ENCODE measurements at regions not wholly inside any gene's neighbourhood (a gene's known extent, or its start where the extent isn't known, plus 50 kb on each side); places are given as distances from the start of the nearest gene placed in this dataset.
"Not testable (repeated sequence)": the region's sequence is repeated elsewhere in the genome, so short reads cannot be mapped to it uniquely, and the experiment has no call there.

DNA sequence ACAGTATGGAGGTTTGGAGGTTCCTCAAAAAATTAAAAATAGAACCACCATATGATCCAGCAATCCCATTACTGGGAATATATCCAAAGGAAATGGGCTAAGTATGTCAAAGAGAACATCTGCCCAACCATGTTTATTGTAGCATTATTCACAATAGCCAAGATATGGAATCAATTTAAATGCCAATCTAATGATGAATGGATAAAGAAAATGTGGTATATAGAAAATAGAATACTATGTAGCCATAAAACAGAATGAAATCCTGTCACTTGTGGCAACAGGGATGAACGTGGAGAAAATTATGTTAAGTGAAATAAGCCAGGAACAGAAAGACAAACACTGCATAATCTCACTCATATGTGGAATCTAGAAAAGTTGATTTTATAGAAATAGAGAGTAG lies 201.7 kb upstream of the AJAP1 start:
- DNase-seq, result no peak

DNA sequence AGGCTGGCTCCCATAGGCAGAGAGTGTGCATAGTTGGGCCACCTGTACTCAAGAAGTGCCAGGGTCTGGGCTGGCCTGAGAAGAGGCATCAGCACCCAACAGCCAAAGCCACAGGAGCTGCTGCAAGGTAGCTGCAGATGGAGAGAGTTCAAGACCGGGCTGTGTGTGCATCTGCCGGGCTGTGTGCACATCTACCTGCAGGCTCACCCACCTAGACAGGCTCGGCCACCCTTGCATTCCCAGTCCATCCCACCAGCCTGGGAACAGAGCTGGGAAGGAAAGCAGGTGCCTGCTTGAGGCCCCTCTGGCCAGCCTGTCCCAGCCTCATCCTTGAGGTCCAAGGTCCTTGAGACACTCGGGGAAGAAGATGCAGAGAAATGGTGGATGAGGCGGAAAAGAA lies 194.4 kb upstream of the AJAP1 start:
- no peak for DNase-seq

DNA sequence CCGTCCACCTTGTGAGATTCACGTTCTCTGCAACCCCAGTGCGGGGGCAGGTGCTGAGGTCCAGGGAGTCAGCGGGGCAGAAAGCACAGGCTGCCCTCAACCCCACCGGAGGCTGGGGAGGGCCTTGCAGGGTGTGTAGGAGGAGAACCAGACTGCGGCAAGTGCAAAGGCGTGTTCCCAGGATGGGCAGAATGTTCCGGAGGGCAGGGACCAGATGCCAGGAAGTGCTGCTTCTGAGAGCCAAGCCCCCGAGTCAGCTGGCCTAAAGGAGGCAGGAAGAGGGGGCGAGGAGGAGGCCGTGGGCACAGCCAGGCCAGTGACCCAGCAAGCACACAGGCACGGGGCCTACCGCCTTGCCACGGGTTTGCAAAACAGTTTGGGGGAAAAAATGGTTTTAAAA lies 193.8 kb upstream of the AJAP1 start:
- DNase-seq, result no peak

DNA sequence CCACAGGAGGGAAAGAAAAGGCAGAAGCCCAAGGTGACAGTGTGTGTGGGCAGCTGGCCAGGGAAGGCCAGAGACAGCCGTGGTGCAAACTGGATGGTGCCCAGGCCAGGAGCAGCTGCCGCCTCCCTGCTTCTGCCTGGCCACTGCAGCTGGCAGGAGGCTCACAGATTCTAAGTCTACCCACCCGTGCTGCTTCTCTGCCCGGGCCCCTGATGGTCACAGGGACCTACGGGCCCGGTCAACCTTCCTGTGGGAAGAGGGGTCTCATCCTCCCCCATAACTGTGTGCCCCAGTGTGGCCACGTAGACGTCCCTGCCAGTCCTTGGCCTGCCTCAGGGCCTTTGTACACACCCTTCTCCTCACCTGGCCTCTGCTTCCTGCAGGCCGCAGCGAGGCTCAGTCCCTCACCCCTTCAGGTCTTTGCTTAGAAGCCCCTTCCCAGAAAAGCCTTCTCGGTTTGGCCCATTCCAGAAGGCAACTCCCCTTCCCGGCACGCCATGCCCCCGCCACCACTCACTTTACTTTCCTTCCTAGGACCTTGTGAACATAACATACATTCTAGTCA lies 192.6 kb upstream of the AJAP1 start:
- DNase-seq, result no peak

DNA sequence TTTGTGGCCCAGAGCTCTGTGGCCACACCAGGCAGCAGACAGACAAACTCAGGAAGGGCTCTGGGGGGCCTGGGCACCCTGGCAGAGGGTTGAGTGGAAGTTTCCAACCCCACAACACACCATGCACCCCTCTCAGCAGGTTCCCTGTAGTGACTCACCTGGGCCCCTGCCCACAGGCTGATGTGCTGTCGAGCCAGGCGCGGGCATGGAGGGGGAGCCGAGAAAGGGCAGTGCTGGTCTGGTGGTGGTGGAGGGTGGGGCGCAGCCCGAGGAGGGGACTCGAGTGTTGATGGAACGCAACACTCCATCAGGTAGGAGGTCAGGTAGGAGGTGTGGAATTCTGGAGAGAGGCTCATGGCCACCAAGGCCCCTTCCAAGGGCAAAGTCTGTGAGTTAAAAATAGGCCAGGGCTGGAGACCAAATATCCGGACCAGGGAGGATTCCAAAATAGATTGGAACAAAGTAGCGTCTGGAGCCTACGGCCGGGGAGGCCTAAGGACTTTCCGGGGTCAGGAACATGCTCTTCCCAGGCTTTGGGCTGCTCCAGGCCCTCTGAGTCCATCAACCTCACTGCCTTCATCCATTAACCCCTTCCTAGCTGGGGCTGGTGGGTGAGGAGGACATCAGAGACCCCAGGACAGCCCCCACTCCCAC lies 191.5 kb upstream of the AJAP1 start:
- DNase-seq, result no peak

DNA sequence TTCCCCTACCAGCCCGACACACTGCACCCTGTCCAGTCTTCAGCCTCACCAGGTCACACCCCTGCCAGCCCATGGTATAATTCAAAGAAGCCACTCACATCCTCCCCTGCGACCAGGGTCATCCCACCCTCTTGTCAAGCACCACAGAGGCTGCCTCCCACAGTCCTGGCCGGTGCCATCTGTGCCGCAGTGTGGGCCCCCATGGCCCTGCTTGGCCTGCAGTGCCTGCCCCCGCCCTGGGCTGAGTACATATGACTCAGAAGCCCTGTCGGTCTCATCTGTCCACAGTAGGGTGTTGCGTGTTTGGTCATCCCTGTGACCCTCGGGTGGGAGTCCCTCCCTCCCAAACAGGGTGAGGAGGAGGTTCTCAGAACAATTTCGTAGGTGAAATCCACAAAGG lies 190.8 kb upstream of the AJAP1 start:
- DNase-seq, result no peak

DNA sequence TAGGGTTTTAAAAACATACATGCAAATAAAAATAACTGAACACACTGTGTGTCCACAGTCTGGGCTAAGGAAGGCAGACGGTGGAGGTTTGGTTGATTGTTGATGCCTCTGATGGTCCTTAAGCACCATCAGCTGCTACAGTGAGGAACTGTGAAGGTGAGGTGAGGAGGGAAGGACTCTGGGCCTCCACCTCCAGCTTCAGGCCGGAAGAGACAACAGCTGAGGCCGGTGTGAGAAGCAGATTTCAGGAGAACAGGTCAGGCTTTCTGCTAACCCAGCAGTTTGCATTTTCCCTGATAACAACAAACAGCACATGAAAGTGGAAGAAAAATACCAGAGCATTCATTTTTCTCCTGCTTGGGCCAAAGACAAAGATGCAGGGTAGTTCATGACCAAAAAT lies 189.9 kb upstream of the AJAP1 start:
- no peak for DNase-seq

DNA sequence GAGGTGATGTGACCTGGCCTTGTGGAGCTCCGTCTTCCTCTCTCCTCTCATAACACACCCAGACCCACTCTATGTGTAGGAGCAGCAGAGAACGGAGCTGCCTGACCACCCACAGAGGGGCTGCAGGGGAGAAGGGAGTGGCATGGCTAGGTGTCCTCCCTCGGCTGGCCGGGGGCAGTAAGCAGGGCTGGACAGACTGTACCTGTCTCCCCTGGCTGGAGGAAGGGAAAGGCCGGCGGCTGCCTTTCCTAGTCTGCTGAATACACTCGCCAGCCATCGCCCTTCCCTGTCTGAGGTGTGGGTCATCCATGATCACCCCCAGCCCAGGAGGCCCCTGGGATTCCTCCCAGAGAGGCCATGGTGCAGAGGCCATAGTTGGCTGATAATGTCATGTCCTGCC lies 187.2 kb upstream of the AJAP1 start:
- DNase-seq, result no peak

DNA sequence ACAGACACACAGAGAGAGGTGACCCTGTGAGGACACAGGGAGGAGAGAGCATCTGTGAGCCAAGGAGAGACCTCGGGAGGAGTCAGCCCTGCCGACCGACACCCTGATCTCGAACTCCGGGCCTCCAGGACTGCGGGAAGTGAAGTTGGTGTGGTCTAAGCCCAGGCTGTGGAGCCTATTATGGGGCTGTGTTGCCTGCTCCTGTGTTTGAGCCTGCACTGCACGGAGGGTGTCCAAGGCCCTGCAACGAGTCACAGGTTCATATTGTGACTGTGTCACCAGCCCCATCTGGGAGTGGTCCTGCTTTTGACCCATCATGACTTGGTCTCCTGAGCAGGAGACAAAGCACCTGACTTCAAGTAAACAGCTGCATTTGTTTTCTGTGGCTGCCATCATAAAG lies 186.0 kb upstream of the AJAP1 start:
- DNase-seq, result no peak

DNA sequence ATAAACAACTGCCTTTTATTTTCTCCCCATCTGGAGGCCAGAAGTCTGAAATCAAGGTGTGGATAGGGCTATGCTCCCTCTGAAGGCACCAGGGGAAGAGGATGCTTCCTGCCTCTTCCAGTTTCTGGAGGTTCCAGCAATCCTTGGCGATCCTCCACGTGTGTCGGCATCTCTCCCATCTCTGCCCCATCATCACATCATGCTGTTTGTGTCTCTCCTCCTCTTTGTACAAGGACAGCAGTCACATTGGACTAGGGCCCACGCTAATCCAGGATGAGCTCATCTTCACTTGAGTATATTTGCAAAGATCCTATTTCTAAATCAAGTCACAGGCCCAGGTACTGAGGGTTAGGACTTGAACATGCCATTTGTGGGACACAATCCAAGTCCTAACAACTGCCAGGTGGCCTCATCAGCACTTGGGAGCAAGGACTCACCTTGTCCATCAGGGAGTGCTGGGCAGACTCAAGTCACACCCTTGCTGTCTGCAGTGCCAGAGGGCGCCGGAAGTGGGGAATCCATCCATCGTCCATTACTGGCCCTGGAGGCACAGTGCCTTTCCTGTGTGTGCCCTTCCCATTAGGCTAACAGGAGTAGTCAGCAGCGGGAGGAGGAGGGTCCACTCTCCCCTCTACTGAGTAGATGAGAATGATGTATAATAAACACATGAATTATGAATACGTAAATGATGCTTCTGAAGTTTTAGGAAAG lies 185.4 kb upstream of the AJAP1 start:
- no peak for DNase-seq

DNA sequence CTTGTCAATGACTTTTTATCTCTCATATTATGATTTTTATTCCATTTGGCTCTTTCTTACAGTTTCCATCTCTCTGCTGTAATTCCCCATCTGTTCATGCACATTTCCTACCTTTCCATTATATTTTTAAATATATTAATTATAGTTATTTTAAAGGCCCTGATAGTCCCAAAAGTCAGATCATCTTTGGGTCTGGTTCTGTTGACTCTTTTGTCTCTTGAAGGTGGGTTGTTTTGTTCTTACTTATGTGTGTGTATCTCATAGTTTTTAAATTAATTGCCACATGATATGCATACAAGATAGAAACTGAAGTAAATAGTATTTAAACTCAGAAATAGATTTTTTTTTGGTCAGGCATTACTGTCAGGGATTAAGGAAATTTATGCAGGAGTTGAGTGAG lies 178.0 kb upstream of the AJAP1 start:
- no peak for DNase-seq

DNA sequence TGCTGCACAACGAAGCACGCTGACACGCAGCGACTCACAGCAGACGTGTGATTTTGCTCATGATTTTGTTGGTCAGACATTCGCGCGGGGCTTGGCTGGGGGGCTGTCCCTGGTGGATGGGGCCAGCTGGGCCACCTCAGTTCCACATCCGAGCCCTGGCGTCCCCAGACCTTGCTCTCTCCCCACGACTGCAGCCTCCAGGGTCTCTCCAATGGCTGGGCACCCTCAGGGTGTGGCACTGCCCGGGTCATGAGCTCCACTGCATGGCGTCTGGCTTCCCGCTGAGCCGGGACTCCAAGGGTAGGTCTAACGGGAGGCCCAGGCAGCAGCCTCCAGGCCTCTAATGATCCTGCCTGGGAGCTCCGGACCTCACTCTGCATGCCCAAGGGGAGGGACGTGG lies 173.0 kb upstream of the AJAP1 start:
- DNase-seq, result no peak

DNA sequence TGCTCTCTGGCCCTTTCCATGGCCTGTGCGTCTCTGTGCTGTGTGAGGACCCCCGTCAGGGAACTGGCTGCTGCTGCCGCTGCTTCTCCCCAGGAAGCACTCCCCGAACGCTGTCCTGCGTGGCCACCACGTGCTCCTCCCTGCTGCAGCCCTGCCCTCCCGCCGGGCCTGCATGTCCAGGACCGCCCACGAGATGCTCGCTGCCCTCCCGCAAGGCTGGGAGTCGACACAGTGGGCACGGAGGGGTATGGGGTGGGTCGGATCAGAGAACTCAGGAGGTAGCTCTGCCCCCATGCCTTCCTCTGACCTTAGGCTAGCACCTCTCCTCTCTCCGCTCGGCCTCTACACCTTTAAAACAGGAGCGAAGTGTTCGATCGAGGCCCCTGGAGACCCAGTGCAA lies 171.9 kb upstream of the AJAP1 start:
- no peak for DNase-seq

DNA sequence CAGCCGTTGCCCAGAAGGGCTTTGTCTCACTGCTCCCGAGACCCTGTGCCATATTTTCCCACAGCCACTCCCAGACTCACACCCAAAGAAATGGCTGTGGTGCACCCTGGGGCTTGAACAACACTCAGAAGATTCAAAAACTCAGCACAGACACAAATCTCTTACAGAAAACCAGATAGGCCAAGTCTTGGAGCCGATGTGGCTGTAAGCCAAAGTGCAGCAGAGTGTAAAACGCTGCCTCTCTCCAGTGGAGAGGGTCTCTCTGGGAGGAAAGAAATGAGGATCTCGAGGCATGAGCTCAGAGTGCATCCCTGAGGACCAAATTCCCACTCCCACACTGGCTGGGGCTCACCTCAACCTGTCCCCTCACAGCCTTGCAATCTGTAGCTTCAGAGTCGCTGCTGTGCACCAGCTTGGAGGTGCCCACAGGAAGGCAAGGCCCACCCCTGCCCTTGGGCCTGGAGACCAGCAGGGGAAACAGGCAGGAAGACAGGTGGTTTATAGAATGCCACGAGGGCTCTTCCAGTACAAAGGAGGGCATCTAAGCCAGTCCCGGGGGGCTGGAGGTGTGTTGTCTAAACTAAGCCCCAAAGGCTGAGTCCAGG lies 171.3 kb upstream of the AJAP1 start:
- no peak for DNase-seq

DNA sequence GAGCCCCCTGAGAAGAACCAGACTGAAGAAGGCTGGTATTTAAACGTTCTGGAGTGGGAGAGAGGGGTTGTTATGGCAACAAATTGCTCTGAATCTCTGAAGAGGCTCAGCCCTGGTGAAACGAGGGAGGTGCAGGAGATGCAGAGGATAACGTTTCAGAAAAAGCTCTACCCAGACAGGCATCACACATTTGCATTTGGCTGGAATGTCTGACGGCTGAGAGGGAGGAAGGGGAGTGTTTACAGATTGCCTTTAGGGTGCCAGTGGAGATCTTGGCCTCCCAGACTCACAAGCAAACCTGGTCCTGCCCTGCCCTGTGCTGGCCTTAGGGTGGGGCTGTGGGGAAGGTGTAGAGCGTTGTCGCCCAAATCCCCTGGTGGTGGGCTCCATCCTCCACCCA lies 169.0 kb upstream of the AJAP1 start:
- DNase-seq, result no peak

DNA sequence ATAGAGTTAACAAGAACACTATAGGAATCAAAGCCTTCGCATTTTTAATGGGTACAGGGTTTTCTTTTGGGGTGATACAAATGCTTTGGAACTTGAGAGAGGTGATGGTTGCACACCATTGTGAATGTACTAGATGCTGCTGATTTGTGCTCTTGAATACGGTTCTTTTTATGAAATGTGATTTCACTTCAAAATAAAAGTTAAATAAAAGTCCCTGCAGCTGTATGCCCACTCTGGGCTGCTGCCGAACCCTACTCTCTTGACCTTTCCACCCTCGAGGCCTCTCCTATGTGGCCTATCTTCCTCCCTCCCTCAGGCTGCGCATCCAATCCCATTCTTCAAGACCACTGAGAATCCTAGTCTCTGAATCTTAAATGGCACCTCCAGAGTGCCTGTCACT lies 168.5 kb upstream of the AJAP1 start:
- no peak for DNase-seq

DNA sequence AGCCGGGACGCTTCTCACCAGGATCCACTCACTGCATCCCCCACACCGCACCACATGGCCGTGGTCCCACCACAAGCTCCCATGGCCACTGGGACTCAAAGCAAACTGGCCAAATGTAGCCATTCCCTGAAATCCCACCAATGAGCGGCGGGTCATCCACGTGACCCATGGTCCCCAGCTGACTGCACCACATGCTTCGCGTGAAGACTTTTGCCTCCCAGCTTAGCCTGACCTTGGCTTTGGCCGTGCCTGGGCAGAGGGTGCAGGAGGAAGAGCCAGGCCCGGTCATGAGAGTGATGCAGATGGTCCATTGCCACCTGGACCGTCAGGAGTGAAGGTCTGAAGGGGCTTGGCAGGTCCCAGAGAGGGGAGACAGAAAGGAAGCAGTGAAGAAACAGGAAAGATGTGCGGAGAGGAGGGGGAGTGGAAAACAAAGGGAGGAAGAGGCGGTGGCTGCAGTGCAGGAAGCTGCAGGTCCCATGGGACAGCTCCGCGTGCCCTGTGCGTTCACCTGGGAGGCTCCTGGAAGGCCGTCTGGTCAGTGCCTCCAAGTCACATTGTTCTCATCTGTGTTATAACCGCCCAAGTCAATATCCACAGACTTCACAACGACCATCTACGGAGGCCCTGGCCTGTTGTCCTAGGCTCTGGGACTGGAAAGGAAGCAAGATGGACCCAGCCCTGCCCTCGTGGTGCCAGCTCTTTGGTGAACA lies 167.8 kb upstream of the AJAP1 start:
- no peak for DNase-seq

DNA sequence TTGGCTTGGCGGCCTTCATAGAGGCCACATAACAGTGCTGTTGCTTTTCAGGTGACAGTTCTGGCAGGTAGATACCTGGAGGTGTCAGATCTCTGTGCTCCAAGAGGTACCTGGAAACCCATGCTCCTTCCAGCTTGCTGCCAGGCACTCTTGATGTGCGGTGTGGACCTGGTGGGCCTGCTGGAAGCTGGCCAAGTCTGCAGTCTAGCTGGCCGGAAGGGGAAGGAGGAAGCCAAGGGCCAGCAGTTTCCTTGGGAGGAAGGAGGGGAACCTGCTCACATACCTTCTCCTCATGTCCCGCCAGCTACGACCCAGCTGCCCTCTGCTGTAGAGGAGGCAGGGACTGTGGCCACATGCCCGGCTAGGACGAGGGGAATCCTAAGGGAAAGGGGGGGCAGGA lies 166.4 kb upstream of the AJAP1 start:
- no peak for DNase-seq

DNA sequence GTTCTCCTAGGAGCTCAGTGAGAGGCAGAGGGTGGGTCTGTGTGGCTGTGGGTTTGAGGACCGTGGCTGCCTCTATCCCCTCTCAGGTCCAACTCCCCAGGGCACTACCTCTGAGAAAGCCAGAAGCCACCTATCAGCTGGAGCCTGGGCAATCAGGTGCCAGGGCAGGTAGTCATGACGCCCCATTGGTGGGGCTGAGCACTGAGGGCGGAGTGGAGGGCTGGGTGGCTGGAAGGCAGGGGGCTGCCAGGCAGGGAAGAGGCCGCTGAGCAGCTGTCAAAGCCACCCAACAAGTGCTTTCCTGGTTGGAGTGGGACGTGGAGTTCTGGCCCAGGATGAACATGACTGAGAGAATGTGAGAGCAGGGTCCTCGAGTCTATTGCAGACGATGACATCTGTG lies 164.9 kb upstream of the AJAP1 start:
- no peak for DNase-seq

DNA sequence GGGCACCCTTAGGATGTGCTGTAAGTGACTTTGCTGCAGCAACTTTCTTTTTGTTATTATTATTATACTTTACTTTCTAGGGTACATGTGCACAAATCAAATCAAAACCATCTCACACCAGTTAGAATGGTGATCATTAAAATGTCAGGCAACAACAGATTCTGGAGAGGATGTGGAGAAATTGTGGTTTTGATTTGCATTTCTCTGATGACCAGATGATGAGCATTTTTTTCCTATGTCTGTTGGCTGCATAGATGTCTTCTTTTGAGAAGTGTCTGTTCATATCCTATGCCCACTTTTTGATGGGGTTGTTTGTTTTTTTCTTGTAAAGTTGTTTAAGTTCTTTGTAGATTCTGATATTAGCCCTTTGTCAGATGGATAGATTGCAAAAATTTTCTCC lies 164.4 kb upstream of the AJAP1 start:
- DNase-seq, result not testable (repeated sequence)

DNA sequence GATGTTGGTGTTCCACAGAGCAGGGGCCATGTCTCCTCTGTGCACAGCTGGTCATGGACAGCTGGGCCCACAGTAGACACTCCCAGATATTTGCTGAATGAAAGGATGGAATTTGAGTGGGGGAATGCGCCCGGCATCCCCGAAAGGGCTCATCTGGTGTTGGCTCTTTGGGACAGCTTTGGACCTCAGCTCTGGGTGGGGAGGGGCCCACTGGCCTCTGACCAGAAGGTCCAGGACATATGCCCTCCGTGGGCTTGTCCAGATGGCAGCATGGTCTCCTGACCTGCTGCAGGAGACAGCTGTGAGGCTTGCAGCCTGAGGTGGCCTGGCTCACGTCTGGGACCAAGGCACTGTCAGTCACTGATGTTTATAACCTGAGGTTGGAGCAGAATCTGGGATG lies 160.4 kb upstream of the AJAP1 start:
- DNase-seq, result no peak

DNA sequence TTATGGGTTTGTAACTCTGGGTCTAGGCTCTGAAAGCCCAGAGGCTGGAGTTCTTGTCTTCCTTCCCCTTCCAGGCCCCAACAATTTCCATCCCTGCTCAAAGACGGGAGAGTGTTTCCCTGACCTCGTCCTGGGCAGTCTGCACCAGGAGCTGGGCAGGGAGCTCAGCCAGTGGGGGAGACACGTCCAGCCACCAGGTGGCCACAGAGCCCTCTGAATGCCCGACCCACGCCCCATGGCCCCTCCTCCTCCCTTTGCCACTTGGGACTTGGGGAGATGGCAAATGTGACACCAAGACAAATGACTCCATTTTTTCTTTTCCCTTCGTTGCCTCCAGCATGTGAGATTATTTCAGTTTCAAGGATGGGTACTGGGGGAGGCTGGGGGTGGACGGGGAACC lies 159.9 kb upstream of the AJAP1 start:
- no peak for DNase-seq

DNA sequence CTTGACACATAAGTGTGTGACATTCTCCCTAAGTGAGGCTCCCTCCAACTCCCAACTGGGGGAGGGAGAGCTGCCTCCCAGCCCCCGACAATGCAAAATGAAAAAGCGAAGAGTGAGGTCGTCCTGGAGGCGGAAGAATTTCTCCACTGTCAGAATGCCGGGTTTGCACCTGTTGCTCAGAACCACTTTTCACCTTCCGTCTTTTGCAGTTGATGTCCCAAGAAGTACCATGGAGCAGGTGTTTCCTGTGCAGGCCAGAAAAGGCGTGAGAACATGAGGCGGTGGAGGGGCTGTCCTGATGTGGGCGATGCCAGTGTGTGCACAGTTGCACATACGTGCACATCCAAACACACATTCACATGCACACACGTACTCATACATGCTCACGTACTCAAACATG lies 158.6 kb upstream of the AJAP1 start:
- DNase-seq, result no peak

DNA sequence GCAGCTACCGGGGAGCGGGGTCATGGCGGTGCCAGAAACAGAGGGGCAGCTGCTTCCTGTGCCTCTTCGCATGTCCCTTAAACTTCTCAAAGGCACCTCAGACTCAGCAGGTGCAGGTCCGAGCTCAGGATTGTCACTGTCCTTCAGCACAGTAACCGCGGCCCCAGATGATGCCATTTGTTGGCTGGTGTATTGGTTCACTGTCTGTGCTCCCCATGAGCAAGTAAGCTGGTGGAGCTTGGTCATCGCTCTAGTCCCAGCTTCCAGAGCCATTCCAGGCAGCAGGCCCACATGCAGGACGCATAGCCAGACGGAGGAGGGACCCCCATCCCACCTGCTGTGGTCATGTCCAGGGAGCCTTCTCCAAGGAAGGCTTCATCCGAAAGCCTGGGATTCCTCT lies 154.0 kb upstream of the AJAP1 start:
- no peak for DNase-seq
